ENCODE measurements at regions not wholly inside any gene's neighbourhood (a gene's known extent, or its start where the extent isn't known, plus 50 kb on each side); places are given as distances from the start of the nearest gene placed in this dataset.

- H3K9me3 ChIP-seq, result no peaks in the 10 kb centered on the region
- H3K27me3 ChIP-seq (ENCODE audit: insufficient read depth), result no peaks in the 10 kb centered on the region
- no peaks in the 10 kb centered on the region for H3K36me3 ChIP-seq (replicated peaks in 1 of 2; ENCODE audit: control insufficient read depth in 1 of 2, insufficient read depth in 2 of 2, low read length in 1 of 2)
- no peak overlapping the region for H3K4me2 ChIP-seq
- ChIA-PET POLR2A (no interaction called here), CTCF (no interaction called here)
- H3K79me2 ChIP-seq (ENCODE audit: insufficient read depth), result no peaks in the 10 kb centered on the region
- TF ChIP-seq GATA2 (CRISPR knock-in tag; IDR thresholded peaks at IDR 0.05) (no peak), RFX5 (IDR thresholded peaks at IDR 0.05; ENCODE audit: low read length) (no peak), GABPA (IDR thresholded peaks at IDR 0.05; ENCODE audit: low read depth) (no peak), MEF2A (IDR thresholded peaks at IDR 0.05; ENCODE audit: borderline replicate concordance, low read depth) (no peak), TCF12 (IDR thresholded peaks at IDR 0.05) (no peak), FOXM1 (IDR thresholded peaks at IDR 0.05; ENCODE audit: low read depth) (no peak), ELF1 (IDR thresholded peaks at IDR 0.05) (no peak), TAF1 (IDR thresholded peaks at IDR 0.05; ENCODE audit: borderline replicate concordance, low read depth, low read length) (no peak), EZH2phosphoT487 (IDR thresholded peaks at IDR 0.05; ENCODE audit: borderline replicate concordance, low read depth) (no peak), MXI1 (IDR thresholded peaks at IDR 0.05; ENCODE audit: low read depth, low read length) (no peak), NFIC (IDR thresholded peaks at IDR 0.05; ENCODE audit: borderline replicate concordance) (no peak)
- TF ChIP-seq, protein P1, sequence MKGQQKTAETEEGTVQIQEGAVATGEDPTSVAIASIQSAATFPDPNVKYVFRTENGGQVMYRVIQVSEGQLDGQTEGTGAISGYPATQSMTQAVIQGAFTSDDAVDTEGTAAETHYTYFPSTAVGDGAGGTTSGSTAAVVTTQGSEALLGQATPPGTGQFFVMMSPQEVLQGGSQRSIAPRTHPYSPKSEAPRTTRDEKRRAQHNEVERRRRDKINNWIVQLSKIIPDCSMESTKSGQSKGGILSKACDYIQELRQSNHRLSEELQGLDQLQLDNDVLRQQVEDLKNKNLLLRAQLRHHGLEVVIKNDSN (IDR thresholded peaks at IDR 0.05; ENCODE audit: borderline replicate concordance, low read depth), result no peak
- H3F3A ChIP-seq (replicated peaks; ENCODE audit: insufficient read depth), result no peaks in the 10 kb centered on the region
- H3K4me1 ChIP-seq (ENCODE audit: control insufficient read depth in 1 of 2, insufficient read depth in 2 of 2, low read depth in 1 of 2, low read length in 1 of 2), result peaks cover 0 to 25% of the 10 kb centered on the region in 2 experiments; a peak in 1 of 4 replicates
- no peaks in the 10 kb centered on the region for H4K20me1 ChIP-seq (ENCODE audit: insufficient read depth)
- H3K4me3 ChIP-seq (ENCODE audit: low read depth in 2 of 2, low read length in 1 of 2), result no peak overlapping the region
- DNase-seq, result no peak
- no peak overlapping the region for H3K9ac ChIP-seq
- no peak overlapping the region for H2AFZ ChIP-seq (ENCODE audit: low read depth)
- no peak overlapping the region for H3K27ac ChIP-seq (ENCODE audit: low read depth in 2 of 2, low read length in 1 of 2)
- H3K9me2 ChIP-seq, result no peaks in the 10 kb centered on the region
Observed at GRCh38 chr10:78547905-78548304, 514.2 kb downstream of the RPS24 start.

- Histone ChIP-seq H3K4me1 (ENCODE audit: control insufficient read depth in 1 of 2, insufficient read depth in 2 of 2, low read depth in 1 of 2, low read length in 1 of 2) (peaks cover 0 to 26% of the 10 kb centered on the region in 2 experiments; a peak in 1 of 4 replicates), H2AFZ (ENCODE audit: low read depth) (no peak overlapping the region), H3K79me2 (ENCODE audit: insufficient read depth) (no peaks in the 10 kb centered on the region), H3K9ac (no peak overlapping the region), H3K36me3 (replicated peaks in 1 of 2; ENCODE audit: control insufficient read depth in 1 of 2, insufficient read depth in 2 of 2, low read length in 1 of 2) (no peaks in the 10 kb centered on the region), H3K9me3 (no peaks in the 10 kb centered on the region), H3F3A (replicated peaks; ENCODE audit: insufficient read depth) (no peaks in the 10 kb centered on the region), H4K20me1 (ENCODE audit: insufficient read depth) (no peaks in the 10 kb centered on the region), H3K27ac (ENCODE audit: low read depth in 2 of 2, low read length in 1 of 2) (no peak overlapping the region), H3K4me3 (ENCODE audit: low read depth in 2 of 2, low read length in 1 of 2) (no peak overlapping the region), H3K9me2 (no peaks in the 10 kb centered on the region), H3K27me3 (ENCODE audit: insufficient read depth) (no peaks in the 10 kb centered on the region), H3K4me2 (no peak overlapping the region)
- TF ChIP-seq RAD21 (IDR thresholded peaks at IDR 0.05; ENCODE audit: low read length), result no peak
- TF ChIP-seq GATA2 (CRISPR knock-in tag; IDR thresholded peaks at IDR 0.05), result no peak
- POLR2A ChIA-PET, result no interaction called here
- DNase-seq, result no peak
- CTCF ChIA-PET, result no interaction called here
- WGBS (ENCODE audit: low lambda C conversion rate), result 89% methylated on average over 3 of the region's 3 CpGs
Observed at GRCh38 chr10:78548369-78548768, 514.7 kb downstream of the RPS24 start.
